Hindlimb muscle (tissue), 1 donor: ENCODE measurements at regions not wholly inside any gene's neighbourhood (a gene's known extent, or its start where the extent isn't known, plus 50 kb on each side); places are given as distances from the start of the nearest gene placed in this dataset.

ENCODE experiments used
- DNase-seq: peaks from one replicate; pipeline ENCODE4 v3.0.0-alpha.2; 2013

DNA sequence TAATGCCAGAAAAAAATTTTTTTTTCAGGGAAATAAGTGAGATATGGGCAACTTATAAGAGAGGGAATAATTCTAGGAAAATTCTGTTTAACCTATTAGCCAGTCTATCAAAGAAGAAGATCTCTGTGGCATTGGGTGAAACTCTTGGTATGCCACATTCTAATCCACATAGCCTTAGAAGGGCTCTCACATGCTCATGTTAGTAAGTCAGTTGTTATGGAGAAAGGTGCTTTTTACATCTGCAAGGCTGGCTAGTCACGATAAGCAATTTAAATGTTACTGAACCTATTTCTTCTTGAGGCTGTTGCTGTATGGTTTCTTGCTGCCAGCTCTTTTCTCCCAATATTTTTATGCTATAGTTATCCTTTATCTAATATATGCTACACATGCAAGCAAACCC lies 89.9 kb upstream of the MAGI1 start:
- no peak for DNase-seq

DNA sequence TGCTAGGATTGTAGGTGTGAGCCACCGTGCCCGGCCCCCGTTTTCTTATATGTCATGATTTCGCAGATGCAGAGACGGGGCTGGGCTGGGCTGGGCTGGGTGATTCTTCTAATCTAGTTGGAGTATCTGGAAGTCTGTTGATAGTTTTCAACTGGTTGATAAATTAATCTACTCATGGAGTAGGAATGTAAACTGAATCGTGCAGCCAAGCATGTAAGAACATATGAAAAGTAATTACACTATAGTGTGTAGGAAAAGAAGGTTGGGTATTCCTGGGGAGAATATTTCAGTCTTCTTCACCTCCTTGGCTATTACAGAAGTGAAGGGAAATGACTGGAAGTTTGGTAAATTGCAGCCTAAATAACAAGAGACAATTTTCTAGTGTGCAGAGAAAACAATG lies 82.6 kb upstream of the MAGI1 start:
- no peak for DNase-seq

DNA sequence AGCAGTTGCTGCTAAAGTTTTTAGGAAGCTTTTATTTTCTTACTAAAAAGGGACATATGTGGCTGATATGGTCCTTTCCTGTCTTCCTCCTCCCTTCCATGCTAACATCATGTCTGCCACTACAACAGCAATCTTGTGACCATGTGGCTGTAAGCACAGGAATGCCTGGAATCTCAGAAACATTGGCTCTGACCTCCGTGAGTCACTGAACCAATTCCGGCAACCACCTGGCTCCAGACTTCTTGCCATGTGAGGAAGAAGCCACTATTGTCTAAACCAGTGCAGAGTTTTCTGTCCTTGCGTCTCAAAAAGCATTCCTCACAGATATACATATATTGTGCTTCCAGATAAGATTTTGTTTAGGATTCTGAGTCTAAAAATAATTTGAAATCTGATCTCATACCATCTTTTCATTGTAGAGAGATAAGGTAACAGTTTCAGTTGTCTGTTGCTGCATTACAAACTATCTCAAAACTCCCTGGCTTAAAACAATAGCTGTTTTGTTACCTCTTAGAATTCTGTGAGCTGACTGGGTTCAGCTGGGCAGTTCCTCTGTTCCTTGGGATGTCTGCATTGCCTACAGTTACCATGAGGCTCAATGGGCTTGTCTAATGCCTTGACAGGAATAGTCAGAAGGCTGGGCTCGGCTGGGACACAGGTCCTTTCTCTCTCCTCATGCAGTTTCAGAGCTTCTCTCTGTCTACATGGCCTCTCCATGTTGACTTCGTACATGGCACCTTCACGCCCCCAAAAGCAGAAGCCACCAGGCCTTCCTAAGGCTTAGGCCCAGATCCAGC lies 77.3 kb upstream of the MAGI1 start:
- DNase-seq: peak; percentile 17

DNA sequence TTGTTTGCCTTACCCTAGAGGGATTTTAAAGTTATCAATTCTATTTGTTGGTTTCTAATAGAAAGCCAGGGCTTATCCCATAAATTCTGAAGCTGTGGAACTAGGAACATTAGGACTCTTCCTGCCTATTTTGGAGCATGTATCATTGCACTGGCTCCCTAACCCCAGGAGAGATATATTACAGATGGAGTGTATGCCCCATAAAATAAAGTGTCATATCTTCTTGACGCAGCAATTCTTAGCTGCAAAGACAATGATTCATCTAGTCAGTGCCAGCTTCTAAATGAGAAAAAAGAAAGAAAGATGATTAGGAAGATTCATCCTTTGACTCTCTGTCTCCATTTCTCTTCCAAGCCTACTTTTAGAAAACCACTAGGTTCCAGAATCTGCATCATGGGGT lies 74.8 kb upstream of the MAGI1 start:
- DNase-seq: no peak

DNA sequence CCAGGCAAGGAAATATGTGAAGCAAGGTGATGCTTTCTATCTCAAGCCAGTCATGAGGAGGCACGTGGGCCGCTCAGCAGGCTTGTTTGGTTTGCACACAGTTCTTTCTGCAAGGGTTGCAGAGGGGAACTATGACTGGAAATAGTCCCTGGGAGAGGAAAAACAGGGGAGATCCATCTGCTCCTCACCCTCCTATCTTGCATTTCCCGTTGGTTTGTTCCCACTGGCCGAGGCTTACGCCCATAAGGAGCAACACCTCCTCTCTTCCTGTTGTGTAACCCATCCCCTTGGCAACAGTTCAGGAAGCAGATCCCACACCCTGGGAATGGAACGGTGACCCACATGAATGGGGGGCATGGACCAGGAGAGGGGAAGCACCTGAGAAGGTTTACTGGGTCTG lies 72.1 kb upstream of the MAGI1 start:
- no peak for DNase-seq

DNA sequence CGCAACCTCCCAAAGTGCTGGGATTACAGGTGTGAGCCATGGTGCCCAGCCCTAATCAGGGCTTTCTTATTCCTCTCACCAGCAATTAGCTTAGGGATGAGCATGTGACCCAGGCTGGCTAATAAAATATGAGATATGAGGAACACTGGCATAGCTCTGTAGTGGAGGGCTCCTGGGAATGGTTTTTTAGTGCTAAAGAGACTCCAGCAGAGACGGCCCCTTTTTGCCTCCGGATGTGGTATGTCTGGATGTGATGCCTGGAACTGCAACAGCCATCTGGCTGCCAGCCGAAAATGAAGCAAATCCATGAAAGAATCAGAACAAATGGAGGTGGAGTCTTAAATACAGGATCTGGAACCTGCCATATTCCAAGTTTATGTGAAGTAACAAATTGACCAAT lies 69.1 kb upstream of the MAGI1 start:
- no peak for DNase-seq

DNA sequence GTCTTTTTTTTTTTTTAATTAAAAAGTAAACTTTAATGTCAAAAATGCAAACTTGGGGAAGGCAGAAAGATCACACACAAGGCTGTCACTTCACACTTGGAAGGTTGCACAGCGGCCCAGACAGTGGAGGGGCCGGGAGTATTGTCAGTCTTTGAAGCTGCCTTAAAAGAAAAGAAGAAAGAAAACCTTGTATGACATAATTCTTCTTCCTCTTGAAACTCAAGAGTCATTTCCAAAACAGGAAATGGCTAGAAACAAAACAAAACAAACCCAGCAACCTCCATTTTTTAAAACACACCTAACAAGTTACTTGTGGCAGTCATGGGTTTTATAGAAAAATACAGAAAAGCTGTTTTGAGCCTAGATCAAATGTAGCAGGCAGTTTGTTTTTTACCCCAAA lies 68.1 kb upstream of the MAGI1 start:
- no peak for DNase-seq

GRCh38 chr3:66104535-66104934 lies 65.8 kb upstream of the MAGI1 start:
- DNase-seq: no peak

DNA sequence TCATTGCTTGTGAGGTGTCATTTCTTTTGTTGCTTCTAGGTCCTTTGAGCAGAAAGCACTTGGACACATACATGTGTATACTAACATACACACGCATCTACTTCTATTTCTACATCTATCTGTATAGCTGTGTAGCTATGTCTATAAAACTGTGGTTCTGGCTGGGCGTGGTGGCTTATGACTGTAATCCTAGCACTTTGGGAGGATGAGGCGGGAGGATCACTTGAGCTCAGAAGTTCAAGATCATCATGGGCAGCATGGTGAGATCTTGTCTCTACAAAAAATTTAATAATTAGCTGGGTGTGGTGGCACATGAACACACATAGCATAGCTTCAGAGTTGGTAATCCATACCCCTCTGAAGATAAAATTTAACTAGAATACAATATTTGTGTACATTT lies 65.0 kb upstream of the MAGI1 start:
- no peak for DNase-seq

- DNase-seq: no peak
Observed at GRCh38 chr3:66101901-66102300, 63.2 kb upstream of the MAGI1 start.

- DNase-seq: no peak
Observed at GRCh38 chr3:66099541-66100065, 60.9 kb upstream of the MAGI1 start.

DNA sequence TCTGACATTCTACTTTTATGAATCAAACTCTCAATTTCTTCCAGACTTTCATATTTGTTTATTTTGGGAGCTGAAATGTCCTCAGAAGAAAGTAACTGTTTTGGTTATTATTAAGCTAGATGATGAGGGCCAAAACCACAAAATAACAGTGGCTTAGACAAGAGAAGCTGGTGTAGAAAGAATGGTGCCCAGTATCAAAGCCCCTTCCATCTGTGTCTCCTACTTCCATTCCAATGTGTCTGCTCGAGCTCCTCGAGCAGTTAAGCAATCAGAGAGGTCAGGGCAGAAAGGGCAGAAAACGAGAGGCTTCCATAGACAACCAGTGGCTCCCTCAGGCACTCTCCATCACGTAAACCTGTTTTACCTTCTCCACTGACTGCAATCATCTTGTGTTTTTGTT lies 59.7 kb upstream of the MAGI1 start:
- no peak for DNase-seq

DNA sequence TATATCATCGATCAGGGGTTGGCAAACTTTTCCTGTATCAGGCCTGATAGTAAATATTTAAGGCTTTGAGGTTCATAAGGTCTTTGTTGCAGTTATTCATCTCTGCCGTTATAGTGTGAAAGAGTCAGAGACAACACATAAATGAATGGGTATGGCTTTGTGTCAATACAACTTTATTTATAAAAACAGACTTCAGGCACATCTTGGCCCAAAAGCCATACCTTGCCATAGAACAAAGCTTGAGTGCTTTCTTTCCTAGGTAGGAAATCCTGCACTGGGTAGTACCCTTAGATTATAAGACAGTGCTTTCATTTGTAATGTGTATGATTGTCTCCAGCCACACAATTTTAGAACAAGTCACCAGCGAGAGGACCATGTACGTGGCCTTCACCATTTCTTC lies 58.9 kb upstream of the MAGI1 start:
- DNase-seq: no peak

- no peak for DNase-seq
Observed at GRCh38 chr3:66095295-66096001, 56.7 kb upstream of the MAGI1 start.

DNA sequence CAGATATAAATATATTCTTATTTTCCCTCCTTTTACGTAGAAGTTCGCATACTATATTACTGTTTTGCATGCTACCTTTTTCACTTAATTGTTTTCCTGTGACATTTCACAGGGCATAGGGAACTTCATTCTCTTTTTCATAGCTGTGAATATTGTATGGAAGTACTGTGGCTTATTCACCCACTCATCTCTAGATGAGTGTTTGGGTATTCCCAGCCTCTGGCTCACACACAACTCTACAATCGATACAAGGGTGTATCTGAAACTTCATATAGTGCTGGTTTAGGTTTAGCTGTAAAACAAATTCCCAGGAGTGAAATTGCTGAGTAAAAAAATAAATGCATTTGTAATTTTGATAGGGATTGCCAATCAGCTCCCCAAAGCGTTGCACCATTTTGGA lies 55.3 kb upstream of the MAGI1 start:
- DNase-seq: no peak

GRCh38 chr3:66092175-66092995 lies 53.7 kb upstream of the MAGI1 start:
- peak; percentile 38 for DNase-seq
